Neural progenitor cell (in vitro differentiated cells): ENCODE measurements at regions not wholly inside any gene's neighbourhood (a gene's known extent, or its start where the extent isn't known, plus 50 kb on each side); places are given as distances from the start of the nearest gene placed in this dataset.

Source experiments
- DNase-seq: peaks from one replicate; pipeline ENCODE4 v3.0.0-alpha.2; 2016; ENCODE audit warnings: low spot score
- H2AFZ ChIP-seq: fragments of 200-600 bp; sonication (generic); replicated peaks from 2 replicates; pipeline ENCODE4 v1.6.1; 2016; ENCODE audit warnings: antibody characterized with exemption
- H3F3A ChIP-seq: fragments of 200-600 bp; sonication (generic); 2 replicates; pipeline ENCODE4 v1.6.1; 2016; ENCODE audit warnings: antibody characterized with exemption, low read depth
- H3K27ac ChIP-seq: fragments of 200-600 bp; sonication (generic); 2 replicates; pipeline ENCODE4 v1.5.1; 2016; ENCODE audit warnings: mild to moderate bottlenecking
- H3K27me3 ChIP-seq: fragments of 200-600 bp; sonication (generic); 2 replicates; pipeline ENCODE4 v1.6.1; 2016; ENCODE audit warnings: mild to moderate bottlenecking, moderate library complexity
- H3K36me3 ChIP-seq: fragments of 200-600 bp; sonication (generic); 2 replicates; pipeline ENCODE4 v1.5.1; 2016
- H3K4me1 ChIP-seq: fragments of 200-600 bp; sonication (generic); 2 replicates; pipeline ENCODE4 v1.6.1; 2016; ENCODE audit warnings: mixed run types
- H3K4me2 ChIP-seq: fragments of 200-600 bp; sonication (generic); 2 replicates; pipeline ENCODE4 v1.6.1; 2016
- H3K4me3 ChIP-seq: fragments of 200-600 bp; sonication (generic); 2 replicates; pipeline ENCODE4 v1.5.1; 2016
- H3K79me2 ChIP-seq: fragments of 200-600 bp; sonication (generic); 2 replicates; pipeline ENCODE4 v1.6.1; 2016; ENCODE audit warnings: low read depth
- H3K9ac ChIP-seq: fragments of 200-600 bp; sonication (generic); 2 replicates; pipeline ENCODE4 v1.6.1; 2016
- H3K9me3 ChIP-seq: fragments of 200-600 bp; sonication (generic); 2 replicates; pipeline ENCODE4 v1.5.1; 2016; ENCODE audit warnings: low read depth
- H4K20me1 ChIP-seq: fragments of 200-600 bp; sonication (generic); 2 replicates; pipeline ENCODE4 v1.6.1; 2016; ENCODE audit warnings: low read depth
- H3K27ac Mint-ChIP-seq: 3 replicates; pipeline ENCODE4 v1.8.0; 2021; ENCODE audit warnings: mixed read lengths
- H3K27me3 Mint-ChIP-seq: 2 replicates; pipeline ENCODE4 v1.8.0; 2022; ENCODE audit warnings: low read depth, mild to moderate bottlenecking, inconsistent platforms, moderate library complexity, mixed read lengths; ENCODE audit not compliant: insufficient read depth
- H3K36me3 Mint-ChIP-seq: 3 replicates; pipeline ENCODE4 v1.8.0; 2021; ENCODE audit warnings: mixed read lengths
- H3K4me1 Mint-ChIP-seq: 3 replicates; pipeline ENCODE4 v1.8.0; 2021; ENCODE audit warnings: mixed read lengths
- H3K4me3 Mint-ChIP-seq: 3 replicates; pipeline ENCODE4 v1.8.0; 2021; ENCODE audit warnings: mild to moderate bottlenecking, moderate library complexity, mixed read lengths
- H3K9me3 Mint-ChIP-seq: 3 replicates; pipeline ENCODE4 v1.8.0; 2020; ENCODE audit warnings: mixed read lengths
- CTCF ChIP-seq: fragments of 200-600 bp; sonication (generic); IDR thresholded peaks from 2 replicates; pipeline ENCODE4 v1.5.1; 2017; ENCODE audit warnings: antibody characterized with exemption, mild to moderate bottlenecking
- EZH2 ChIP-seq: fragments of 200-600 bp; sonication (generic); IDR thresholded peaks from 2 replicates; pipeline ENCODE4 v1.6.1; 2017; ENCODE audit warnings: antibody characterized with exemption, mild to moderate bottlenecking, moderate library complexity
- EZH2phosphoT487 ChIP-seq: fragments of 200-600 bp; sonication (generic); IDR thresholded peaks from 2 replicates; pipeline ENCODE4 v1.6.1; 2017; ENCODE audit warnings: antibody characterized with exemption

- Mint-ChIP-seq H3K9me3 (no peaks in the 10 kb centered on the region), H3K4me3 (no peak overlapping the region), H3K36me3 (no peaks in the 10 kb centered on the region), H3K27ac (no peak overlapping the region), H3K4me1 (peaks cover 3% of the 10 kb centered on the region), H3K27me3 (no peaks in the 10 kb centered on the region)
- Histone ChIP-seq H3F3A (no peaks in the 10 kb centered on the region), H3K36me3 (no peaks in the 10 kb centered on the region), H3K9ac (no peak overlapping the region), H3K4me1 (no peaks in the 10 kb centered on the region), H3K4me3 (no peak overlapping the region), H3K9me3 (no peaks in the 10 kb centered on the region), H2AFZ (no peak overlapping the region), H3K4me2 (no peak overlapping the region), H3K27ac (no peak overlapping the region), H3K27me3 (no peaks in the 10 kb centered on the region), H3K79me2 (no peaks in the 10 kb centered on the region), H4K20me1 (no peaks in the 10 kb centered on the region)
- no peak for TF ChIP-seq CTCF
- TF ChIP-seq EZH2 = no peak
- no peak for TF ChIP-seq EZH2phosphoT487
- no peak for DNase-seq
Observed at GRCh38 chr12:47312147-47312546, 232.4 kb upstream of the AMIGO2 start.

- Mint-ChIP-seq H3K4me1 (peaks cover 1% of the 10 kb centered on the region), H3K27me3 (no peaks in the 10 kb centered on the region), H3K36me3 (no peaks in the 10 kb centered on the region), H3K27ac (no peak overlapping the region), H3K4me3 (no peak overlapping the region), H3K9me3 (no peaks in the 10 kb centered on the region)
- no peaks in the 10 kb centered on the region for H3K9me3 ChIP-seq
- H3K27me3 ChIP-seq = no peaks in the 10 kb centered on the region
- no peak overlapping the region for H3K9ac ChIP-seq
- H3K79me2 ChIP-seq = no peaks in the 10 kb centered on the region
- no peak overlapping the region for H3K4me3 ChIP-seq
- no peaks in the 10 kb centered on the region for H3F3A ChIP-seq
- no peak overlapping the region for H3K27ac ChIP-seq
- TF ChIP-seq CTCF (no peak), EZH2phosphoT487 (no peak), EZH2 (no peak)
- H3K4me2 ChIP-seq = no peak overlapping the region
- H3K4me1 ChIP-seq = no peaks in the 10 kb centered on the region
- no peaks in the 10 kb centered on the region for H3K36me3 ChIP-seq
- no peak overlapping the region for H2AFZ ChIP-seq
- no peaks in the 10 kb centered on the region for H4K20me1 ChIP-seq
- DNase-seq = no peak
Observed at GRCh38 chr12:47311568-47311967, 231.8 kb upstream of the AMIGO2 start.

GRCh38 chr12:47311010-47311409 is 231.3 kb upstream of the AMIGO2 start:
- Mint-ChIP-seq H3K9me3 (no peaks in the 10 kb centered on the region), H3K4me1 (no peaks in the 10 kb centered on the region), H3K27ac (no peak overlapping the region), H3K27me3 (no peaks in the 10 kb centered on the region), H3K36me3 (no peaks in the 10 kb centered on the region), H3K4me3 (no peak overlapping the region)
- H3K4me2 ChIP-seq = no peak overlapping the region
- no peak overlapping the region for H3K27ac ChIP-seq
- H3K4me3 ChIP-seq = no peak overlapping the region
- no peaks in the 10 kb centered on the region for H3F3A ChIP-seq
- no peaks in the 10 kb centered on the region for H3K27me3 ChIP-seq
- H3K79me2 ChIP-seq = no peaks in the 10 kb centered on the region
- DNase-seq = no peak
- no peak overlapping the region for H2AFZ ChIP-seq
- no peak for TF ChIP-seq EZH2
- TF ChIP-seq EZH2phosphoT487 = no peak
- TF ChIP-seq CTCF = no peak
- H3K9me3 ChIP-seq = no peaks in the 10 kb centered on the region
- no peaks in the 10 kb centered on the region for H3K36me3 ChIP-seq
- H3K4me1 ChIP-seq = no peaks in the 10 kb centered on the region
- no peak overlapping the region for H3K9ac ChIP-seq
- no peaks in the 10 kb centered on the region for H4K20me1 ChIP-seq

GRCh38 chr12:47308672-47309071 is 228.9 kb upstream of the AMIGO2 start:
- Histone ChIP-seq H3K9ac (no peak overlapping the region), H3K27me3 (no peaks in the 10 kb centered on the region), H3K4me3 (no peak overlapping the region), H3K27ac (no peak overlapping the region), H3K79me2 (no peaks in the 10 kb centered on the region), H3K36me3 (no peaks in the 10 kb centered on the region), H2AFZ (no peak overlapping the region), H3K4me1 (no peaks in the 10 kb centered on the region), H3K4me2 (no peak overlapping the region), H3F3A (no peaks in the 10 kb centered on the region), H4K20me1 (no peaks in the 10 kb centered on the region), H3K9me3 (no peaks in the 10 kb centered on the region)
- TF ChIP-seq CTCF (no peak), EZH2 (no peak), EZH2phosphoT487 (no peak)
- no peak for DNase-seq
- Mint-ChIP-seq H3K27me3 (no peaks in the 10 kb centered on the region), H3K36me3 (no peaks in the 10 kb centered on the region), H3K27ac (no peak overlapping the region), H3K4me1 (no peaks in the 10 kb centered on the region), H3K4me3 (no peak overlapping the region), H3K9me3 (peaks cover 3% of the 10 kb centered on the region)
